OCI-LY3 (cell line): ENCODE measurements at regions not wholly inside any gene's neighbourhood (a gene's known extent, or its start where the extent isn't known, plus 50 kb on each side); places are given as distances from the start of the nearest gene placed in this dataset.

Source experiments
- H2AFZ ChIP-seq: fragments of 200-600, 300-600 bp; shearing (Covaris generic); 2 replicates; pipeline ENCODE4 v1.6.0; 2014; ENCODE audit warnings: antibody characterized with exemption, low read depth, low read length
- H3K27ac ChIP-seq: fragments of 200-600, 300-600 bp; sonication (generic); 2 replicates; pipeline ENCODE4 v1.5.1; 2014; ENCODE audit warnings: mild to moderate bottlenecking, low read length, moderate library complexity, mixed read lengths
- H3K27me3 ChIP-seq: fragments of 200-600, 300-600 bp; sonication (generic); 2 replicates; pipeline ENCODE4 v1.6.1; 2014; ENCODE audit warnings: low read depth, low read length, mixed read lengths
- H3K36me3 ChIP-seq: fragments of 200-600, 300-600 bp; sonication (generic); replicated peaks from 2 replicates; pipeline ENCODE3; 2014; ENCODE audit warnings: low read depth, low read length, mixed read lengths
- H3K4me1 ChIP-seq: fragments of 300-600, 200-600 bp; sonication (generic); 2 replicates; pipeline ENCODE4 v1.6.1; 2014; ENCODE audit warnings: low read length, mixed read lengths
- H3K4me2 ChIP-seq: fragments of 200-600, 300-600 bp; sonication (generic); 2 replicates; pipeline ENCODE4 v1.6.1; 2014; ENCODE audit warnings: low read length, mixed read lengths
- H3K4me3 ChIP-seq: fragments of 300-600, 200-600 bp; sonication (generic); 2 replicates; pipeline ENCODE4 v1.5.1; 2014; ENCODE audit warnings: antibody characterized with exemption, mild to moderate bottlenecking, low read length, moderate library complexity
- H3K79me2 ChIP-seq: fragments of 300-600, 200-600 bp; shearing (Covaris generic); 2 replicates; pipeline ENCODE4 v1.6.1; 2014; ENCODE audit warnings: mild to moderate bottlenecking, low read length, mixed read lengths
- H3K9ac ChIP-seq: fragments of 300-600, 200-600 bp; shearing (Covaris generic); 2 replicates; pipeline ENCODE4 v1.6.0; 2014; ENCODE audit warnings: mild to moderate bottlenecking, low read length, moderate library complexity
- H3K9me3 ChIP-seq: fragments of 200-600, 300-600 bp; shearing (Covaris generic); 2 replicates; pipeline ENCODE4 v1.6.1; 2014; ENCODE audit warnings: low read length, mixed read lengths; ENCODE audit not compliant: insufficient read depth
- H4K20me1 ChIP-seq: fragments of 200-600, 300-600 bp; sonication (generic); 2 replicates; pipeline ENCODE4 v1.6.1; 2016; ENCODE audit warnings: low read length, mixed read lengths; ENCODE audit not compliant: insufficient read depth
- CTCF ChIP-seq: fragments of 200-600, 300-600 bp; sonication (generic); IDR thresholded peaks from 2 replicates; pipeline ENCODE4 v1.5.1; 2014; ENCODE audit warnings: antibody characterized with exemption, low read length, low read depth
- EZH2phosphoT487 ChIP-seq: fragments of 200-600 bp; shearing (Covaris generic); IDR thresholded peaks from 2 replicates; pipeline ENCODE4 v1.6.1; 2018; ENCODE audit warnings: antibody characterized with exemption, mixed run types, low read depth

DNA sequence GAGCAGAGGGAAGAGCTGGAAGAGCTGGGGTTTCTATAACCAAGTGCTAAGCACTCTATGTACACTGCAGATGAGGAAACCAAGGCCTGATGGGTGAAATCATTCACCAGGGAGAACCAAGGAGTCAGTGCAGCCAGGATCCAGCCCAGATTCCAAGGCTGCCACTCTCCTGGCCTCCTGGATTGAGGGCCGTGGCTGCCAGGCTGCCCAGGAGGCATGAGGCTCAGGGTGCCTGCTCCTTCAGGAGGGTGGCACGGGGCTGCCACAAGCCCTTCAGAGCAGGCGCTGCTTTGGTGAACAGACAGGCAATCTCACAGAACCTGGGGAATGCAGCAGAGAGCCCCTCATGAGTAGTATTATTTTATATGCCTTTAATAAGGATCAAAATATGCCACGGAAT is 293.7 kb upstream of the HDAC4 start:
- no peaks in the 10 kb centered on the region for H3K27me3 ChIP-seq
- no peaks in the 10 kb centered on the region for H3K36me3 ChIP-seq
- no peak overlapping the region for H3K4me2 ChIP-seq
- H4K20me1 ChIP-seq = no peaks in the 10 kb centered on the region
- no peak for TF ChIP-seq CTCF
- TF ChIP-seq EZH2phosphoT487 = no peak
- no peak overlapping the region for H2AFZ ChIP-seq
- H3K79me2 ChIP-seq = no peaks in the 10 kb centered on the region
- H3K4me1 ChIP-seq = no peaks in the 10 kb centered on the region
- H3K4me3 ChIP-seq = no peak overlapping the region
- no peak overlapping the region for H3K27ac ChIP-seq
- no peak overlapping the region for H3K9ac ChIP-seq
- H3K9me3 ChIP-seq = no peaks in the 10 kb centered on the region

- no peak overlapping the region for H3K4me3 ChIP-seq
- no peaks in the 10 kb centered on the region for H3K79me2 ChIP-seq
- H3K36me3 ChIP-seq = no peaks in the 10 kb centered on the region
- no peak overlapping the region for H3K4me2 ChIP-seq
- no peak overlapping the region for H3K9ac ChIP-seq
- TF ChIP-seq EZH2phosphoT487 (no peak), CTCF (no peak)
- H3K9me3 ChIP-seq = no peaks in the 10 kb centered on the region
- H3K4me1 ChIP-seq = no peaks in the 10 kb centered on the region
- no peak overlapping the region for H2AFZ ChIP-seq
- H4K20me1 ChIP-seq = no peaks in the 10 kb centered on the region
- no peak overlapping the region for H3K27ac ChIP-seq
- no peaks in the 10 kb centered on the region for H3K27me3 ChIP-seq
These were observed 293.1 kb upstream of the HDAC4 start for GRCh38 chr2:239693761-239694415.

- H3K4me3 ChIP-seq = no peak overlapping the region
- H4K20me1 ChIP-seq = no peaks in the 10 kb centered on the region
- H3K27ac ChIP-seq = no peak overlapping the region
- no peak overlapping the region for H2AFZ ChIP-seq
- no peak overlapping the region for H3K4me2 ChIP-seq
- no peak overlapping the region for H3K9ac ChIP-seq
- no peaks in the 10 kb centered on the region for H3K9me3 ChIP-seq
- H3K27me3 ChIP-seq = no peaks in the 10 kb centered on the region
- TF ChIP-seq EZH2phosphoT487 (no peak), CTCF (no peak)
- H3K4me1 ChIP-seq = no peaks in the 10 kb centered on the region
- H3K79me2 ChIP-seq = no peaks in the 10 kb centered on the region
- H3K36me3 ChIP-seq = no peaks in the 10 kb centered on the region
These were observed 292.5 kb upstream of the HDAC4 start for GRCh38 chr2:239693330-239693729.

- Histone ChIP-seq H3K36me3 (no peaks in the 10 kb centered on the region), H2AFZ (no peak overlapping the region), H3K79me2 (no peaks in the 10 kb centered on the region), H3K27ac (no peak overlapping the region), H3K4me2 (no peak overlapping the region), H3K9me3 (no peaks in the 10 kb centered on the region), H3K4me3 (no peak overlapping the region), H4K20me1 (no peaks in the 10 kb centered on the region), H3K9ac (no peak overlapping the region), H3K27me3 (no peaks in the 10 kb centered on the region), H3K4me1 (no peaks in the 10 kb centered on the region)
- no peak for TF ChIP-seq CTCF
- TF ChIP-seq EZH2phosphoT487 = no peak
These were observed 292.1 kb upstream of the HDAC4 start for GRCh38 chr2:239692919-239693318.
